ENCODE measurements at regions not wholly inside any gene's neighbourhood (a gene's known extent, or its start where the extent isn't known, plus 50 kb on each side); places are given as distances from the start of the nearest gene placed in this dataset.

- TF ChIP-seq JUND (IDR thresholded peaks at IDR 0.05; ENCODE audit: low read depth): no peak
- in situ Hi-C loops (cut with HindIII; ENCODE audit: low pct_unique_long_range_greater_than_20kb, low sequenced_read_pairs): no loop called here
- DNase-seq (ENCODE audit: low read depth in 1 of 2, low spot score in 1 of 2): no peak
Measured at GRCh38 chr11:95684701-95685100, 104.9 kb downstream of the FAM76B start.

DNA sequence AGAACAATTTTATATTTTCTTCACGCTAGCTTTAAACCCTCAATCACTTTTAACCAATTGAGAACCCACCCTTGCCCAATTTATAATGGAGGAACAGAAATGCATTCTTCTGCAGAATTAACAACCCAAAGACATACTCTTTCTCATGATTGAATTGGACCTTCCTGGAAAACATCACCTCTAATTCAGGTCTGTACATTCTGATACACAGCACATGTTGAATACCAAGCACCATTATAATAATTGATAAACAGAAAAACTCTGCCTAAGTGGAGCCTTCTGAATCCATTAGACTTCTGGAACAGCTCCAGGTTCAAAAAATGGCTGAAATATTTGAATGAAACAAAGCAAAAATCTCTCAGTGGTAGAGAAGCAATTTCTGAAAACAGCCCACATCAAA lies 105.4 kb downstream of the FAM76B start:
- no peak for DNase-seq (ENCODE audit: low read depth in 1 of 2, low spot score in 1 of 2)
- no peak for TF ChIP-seq JUND (IDR thresholded peaks at IDR 0.05; ENCODE audit: low read depth)
- in situ Hi-C loops (cut with HindIII; ENCODE audit: low pct_unique_long_range_greater_than_20kb, low sequenced_read_pairs): no loop called here

- in situ Hi-C loops (cut with HindIII; ENCODE audit: low pct_unique_long_range_greater_than_20kb, low sequenced_read_pairs): no loop called here
Measured at GRCh38 chr11:95682552-95682951, 107.0 kb downstream of the FAM76B start.

GRCh38 chr11:95680169-95680929 lies 109.2 kb downstream of the FAM76B start:
- in situ Hi-C loops (cut with HindIII; ENCODE audit: low pct_unique_long_range_greater_than_20kb, low sequenced_read_pairs): no loop called here
- TF ChIP-seq JUND (IDR thresholded peaks at IDR 0.05; ENCODE audit: low read depth): no peak
- peak; percentile 41 to 47 for DNase-seq (ENCODE audit: low read depth in 1 of 2, low spot score in 1 of 2)

More at GRCh38 chr11:95682552-95682951, 107.0 kb downstream of the FAM76B start:
- DNase-seq (ENCODE audit: low read depth in 1 of 2, low spot score in 1 of 2): no peak
- no peak for TF ChIP-seq JUND (IDR thresholded peaks at IDR 0.05; ENCODE audit: low read depth)

DNA sequence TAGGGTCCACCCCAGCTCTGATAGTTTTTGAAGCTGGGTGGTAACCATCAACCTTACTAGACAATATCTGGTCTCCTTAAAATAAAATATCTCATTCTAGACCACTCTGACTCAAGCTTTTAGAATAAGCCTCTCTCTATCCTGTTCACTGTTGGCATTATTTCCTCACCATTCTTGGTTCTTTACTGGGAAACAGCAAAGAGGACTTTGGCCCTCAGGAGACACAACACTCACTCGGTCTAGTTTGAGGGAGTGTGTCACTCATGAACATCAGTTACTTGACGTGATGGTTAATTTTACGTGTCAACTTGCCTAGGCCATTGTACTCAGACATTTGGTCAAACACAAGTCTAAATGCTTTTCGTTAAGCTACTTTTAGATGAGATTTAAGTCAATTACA lies 110.6 kb downstream of the FAM76B start:
- no peak for DNase-seq (ENCODE audit: low read depth in 1 of 2, low spot score in 1 of 2)
- no peak for TF ChIP-seq JUND (IDR thresholded peaks at IDR 0.05; ENCODE audit: low read depth)
- in situ Hi-C loops (cut with HindIII; ENCODE audit: low pct_unique_long_range_greater_than_20kb, low sequenced_read_pairs): no loop called here

GRCh38 chr11:95676308-95676707 lies 113.3 kb downstream of the FAM76B start:
- TF ChIP-seq JUND (IDR thresholded peaks at IDR 0.05; ENCODE audit: low read depth): no peak
- DNase-seq (ENCODE audit: low read depth in 1 of 2, low spot score in 1 of 2): no peak
- in situ Hi-C loops (cut with HindIII; ENCODE audit: low pct_unique_long_range_greater_than_20kb, low sequenced_read_pairs): no loop called here

GRCh38 chr11:95675585-95675984 lies 114.0 kb downstream of the FAM76B start:
- no peak for DNase-seq (ENCODE audit: low read depth in 1 of 2, low spot score in 1 of 2)
- in situ Hi-C loops (cut with HindIII; ENCODE audit: low pct_unique_long_range_greater_than_20kb, low sequenced_read_pairs): no loop called here
- no peak for TF ChIP-seq JUND (IDR thresholded peaks at IDR 0.05; ENCODE audit: low read depth)

DNA sequence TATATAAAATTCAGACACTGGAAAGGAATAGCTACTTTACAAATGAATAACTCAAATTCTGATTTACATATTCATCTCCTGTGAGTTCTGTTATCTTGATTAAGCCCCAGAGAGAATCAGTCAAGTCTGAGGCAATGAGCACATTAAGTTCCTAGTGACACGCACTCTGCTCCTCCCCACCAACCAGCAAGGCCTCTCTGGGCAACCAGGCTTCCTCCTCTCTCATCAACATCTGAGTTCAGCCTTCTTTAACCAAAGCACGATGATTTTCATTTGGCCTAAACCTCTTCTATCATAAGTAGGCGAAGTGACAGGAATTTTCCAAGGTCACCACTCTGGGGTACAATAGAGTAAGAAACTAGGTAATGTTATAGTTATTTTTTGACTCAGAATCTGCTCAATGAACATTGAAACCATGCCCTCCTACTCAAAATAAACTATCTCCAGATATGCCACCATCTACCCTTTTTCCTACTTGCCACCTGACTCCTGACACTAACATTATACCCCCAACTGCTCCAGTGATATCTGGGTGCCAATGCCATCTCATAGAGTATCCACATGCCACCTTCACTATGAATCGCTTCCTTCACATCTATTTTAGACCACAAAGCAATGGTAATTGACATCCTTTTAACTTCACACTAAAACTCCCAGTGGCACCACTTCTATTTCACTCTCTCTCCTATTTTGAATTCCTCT lies 114.8 kb downstream of the FAM76B start:
- DNase-seq (ENCODE audit: low read depth in 1 of 2, low spot score in 1 of 2): no peak
- TF ChIP-seq JUND (IDR thresholded peaks at IDR 0.05; ENCODE audit: low read depth): no peak
- in situ Hi-C loops (cut with HindIII; ENCODE audit: low pct_unique_long_range_greater_than_20kb, low sequenced_read_pairs): no loop called here

DNA sequence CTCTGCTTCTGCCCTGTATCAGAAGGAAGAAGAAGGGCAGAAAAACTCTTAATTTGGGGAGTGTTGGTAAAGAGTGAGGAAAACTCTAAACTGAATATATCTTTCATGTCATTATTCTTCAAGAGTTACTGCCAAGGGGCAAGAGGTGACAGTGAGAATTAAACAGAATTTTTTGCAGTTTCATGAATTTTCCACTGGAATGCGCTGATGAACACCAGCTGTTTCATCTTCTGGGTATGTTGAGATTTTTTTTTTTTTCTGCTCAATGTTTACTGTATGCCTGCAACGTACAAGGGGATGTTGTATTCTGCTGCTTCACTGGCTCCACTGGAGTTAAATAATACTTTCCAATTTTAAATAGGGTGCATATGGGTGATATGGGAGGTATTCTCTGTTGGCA lies 117.8 kb downstream of the FAM76B start:
- in situ Hi-C loops (cut with HindIII; ENCODE audit: low pct_unique_long_range_greater_than_20kb, low sequenced_read_pairs): no loop called here
- no peak for DNase-seq (ENCODE audit: low read depth in 1 of 2, low spot score in 1 of 2)
- TF ChIP-seq JUND (IDR thresholded peaks at IDR 0.05; ENCODE audit: low read depth): no peak

GRCh38 chr11:95668131-95668530 lies 121.5 kb downstream of the FAM76B start:
- DNase-seq (ENCODE audit: low read depth in 1 of 2, low spot score in 1 of 2): no peak
- no peak for TF ChIP-seq JUND (IDR thresholded peaks at IDR 0.05; ENCODE audit: low read depth)
- in situ Hi-C loops (cut with HindIII; ENCODE audit: low pct_unique_long_range_greater_than_20kb, low sequenced_read_pairs): no loop called here

DNA sequence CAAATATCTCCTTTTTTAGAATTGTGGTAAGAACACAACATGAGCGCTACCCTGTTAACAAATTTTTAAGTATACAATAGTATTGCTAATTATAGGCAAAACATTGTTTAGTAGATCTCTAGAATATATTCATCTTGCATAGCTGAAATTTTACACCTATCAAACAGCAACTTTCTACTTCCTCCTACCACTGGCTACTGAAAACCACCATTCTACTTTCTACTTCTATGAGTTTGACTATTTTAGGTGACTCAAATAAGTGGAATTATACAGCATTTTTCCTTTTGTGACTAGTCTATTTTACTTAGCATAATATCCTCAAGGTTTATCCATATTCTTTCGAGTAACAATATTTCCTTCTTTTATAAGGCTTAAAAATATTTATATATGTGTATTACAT lies 128.4 kb downstream of the FAM76B start:
- DNase-seq (ENCODE audit: low read depth in 1 of 2, low spot score in 1 of 2): no peak
- TF ChIP-seq JUND (IDR thresholded peaks at IDR 0.05; ENCODE audit: low read depth): no peak
- in situ Hi-C loops (cut with HindIII; ENCODE audit: low pct_unique_long_range_greater_than_20kb, low sequenced_read_pairs): no loop called here

DNA sequence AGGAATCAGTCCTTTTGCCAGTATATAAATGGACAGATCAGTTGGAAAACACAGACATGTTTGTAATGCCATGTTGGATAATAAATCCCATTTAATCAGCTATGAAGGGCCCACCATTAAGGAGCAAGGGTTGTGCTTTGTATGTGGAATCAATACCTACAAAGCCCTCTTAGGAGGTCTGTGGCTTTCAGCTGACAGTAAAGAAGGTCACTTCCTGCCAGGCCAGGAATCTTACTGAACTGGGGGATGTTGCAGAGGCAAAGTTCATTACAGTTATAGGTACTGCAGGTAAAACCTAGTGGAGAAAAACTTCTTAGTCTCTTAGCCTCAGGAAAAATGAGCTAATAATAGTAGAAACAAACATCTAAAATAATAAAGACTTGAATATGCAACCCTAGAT lies 129.5 kb downstream of the FAM76B start:
- no peak for TF ChIP-seq JUND (IDR thresholded peaks at IDR 0.05; ENCODE audit: low read depth)
- DNase-seq (ENCODE audit: low read depth in 1 of 2, low spot score in 1 of 2): no peak
- in situ Hi-C loops (cut with HindIII; ENCODE audit: low pct_unique_long_range_greater_than_20kb, low sequenced_read_pairs): no loop called here

- DNase-seq (ENCODE audit: low read depth in 1 of 2, low spot score in 1 of 2): no peak
- no peak for TF ChIP-seq JUND (IDR thresholded peaks at IDR 0.05; ENCODE audit: low read depth)
- in situ Hi-C loops (cut with HindIII; ENCODE audit: low pct_unique_long_range_greater_than_20kb, low sequenced_read_pairs): no loop called here
Measured at GRCh38 chr11:95659088-95659487, 130.5 kb downstream of the FAM76B start.

Measured in T47D (cell line).